OCI-LY1 (cell line): ENCODE measurements at regions not wholly inside any gene's neighbourhood (a gene's known extent, or its start where the extent isn't known, plus 50 kb on each side); places are given as distances from the start of the nearest gene placed in this dataset.

Experiments used
- EZH2 ChIP-seq: fragments of 200-600 bp; sonication (generic), shearing (Covaris generic); IDR thresholded peaks from 2 replicates; pipeline ENCODE4 v1.8.0; 2017; ENCODE audit warnings: borderline replicate concordance, mixed run types, mild to moderate bottlenecking, antibody characterized with exemption, low read length, moderate library complexity, mixed read lengths
- TF ChIP-seq, protein P1 (sequence below): fragments of 200-600 bp; sonication (generic), shearing (Covaris generic); IDR thresholded peaks from 2 replicates; pipeline ENCODE4 v1.5.1; 2017; ENCODE audit warnings: mild to moderate bottlenecking, antibody characterized with exemption, low read length, moderate library complexity, mixed read lengths

DNA sequence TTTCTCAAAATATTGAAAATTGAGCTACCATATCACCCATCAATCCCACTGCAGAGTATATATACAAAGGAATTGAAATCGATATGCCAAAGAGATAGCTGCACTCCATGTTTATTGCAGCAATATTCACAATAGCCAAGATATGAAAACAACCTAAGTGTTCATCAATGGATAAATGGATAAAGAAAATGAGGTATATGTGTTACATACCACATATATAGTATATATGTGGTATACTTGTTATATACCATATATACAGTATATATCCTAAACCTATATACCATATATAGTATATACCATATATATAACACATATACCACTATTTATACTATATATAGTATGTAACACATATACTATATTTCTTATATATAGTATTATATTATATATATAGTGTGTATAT lies 313.3 kb downstream of the ZNF608 start:
- TF ChIP-seq, protein P1, sequence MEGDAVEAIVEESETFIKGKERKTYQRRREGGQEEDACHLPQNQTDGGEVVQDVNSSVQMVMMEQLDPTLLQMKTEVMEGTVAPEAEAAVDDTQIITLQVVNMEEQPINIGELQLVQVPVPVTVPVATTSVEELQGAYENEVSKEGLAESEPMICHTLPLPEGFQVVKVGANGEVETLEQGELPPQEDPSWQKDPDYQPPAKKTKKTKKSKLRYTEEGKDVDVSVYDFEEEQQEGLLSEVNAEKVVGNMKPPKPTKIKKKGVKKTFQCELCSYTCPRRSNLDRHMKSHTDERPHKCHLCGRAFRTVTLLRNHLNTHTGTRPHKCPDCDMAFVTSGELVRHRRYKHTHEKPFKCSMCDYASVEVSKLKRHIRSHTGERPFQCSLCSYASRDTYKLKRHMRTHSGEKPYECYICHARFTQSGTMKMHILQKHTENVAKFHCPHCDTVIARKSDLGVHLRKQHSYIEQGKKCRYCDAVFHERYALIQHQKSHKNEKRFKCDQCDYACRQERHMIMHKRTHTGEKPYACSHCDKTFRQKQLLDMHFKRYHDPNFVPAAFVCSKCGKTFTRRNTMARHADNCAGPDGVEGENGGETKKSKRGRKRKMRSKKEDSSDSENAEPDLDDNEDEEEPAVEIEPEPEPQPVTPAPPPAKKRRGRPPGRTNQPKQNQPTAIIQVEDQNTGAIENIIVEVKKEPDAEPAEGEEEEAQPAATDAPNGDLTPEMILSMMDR, result no peak
- no peak for TF ChIP-seq EZH2
